Uterus (tissue), 2 donors: ENCODE measurements at regions not wholly inside any gene's neighbourhood (a gene's known extent, or its start where the extent isn't known, plus 50 kb on each side); places are given as distances from the start of the nearest gene placed in this dataset.

Experiments used
- CTCF ChIP-seq, 4 experiments: fragments of 200-600 bp in 2 of 4; fragments of 450-650 bp in 2 of 4; sonication (generic) in 2 of 4; IDR thresholded peaks; one replicate each; pipeline ENCODE4 v1.5.1; 2016 to 2019; ENCODE audit warnings: antibody characterized with exemption in 4 of 4, mild to moderate bottlenecking in 2 of 4, moderate library complexity in 1 of 4
- POLR2A ChIP-seq, 2 donors: fragments of 450-650 bp; IDR thresholded peaks; one replicate each; pipeline ENCODE4 v1.6.1; 2016; ENCODE audit warnings: antibody characterized with exemption in 2 of 2, mild to moderate bottlenecking in 1 of 2, moderate library complexity in 1 of 2

GRCh38 chr14:59013672-59014298, 174.7 kb upstream of the DAAM1 start:
- TF ChIP-seq CTCF (IDR thresholded peaks at IDR 0.05) (no peak), POLR2A (IDR thresholded peaks at IDR 0.05) (no peak)
